AG04450 (cell line): ENCODE measurements at regions not wholly inside any gene's neighbourhood (a gene's known extent, or its start where the extent isn't known, plus 50 kb on each side); places are given as distances from the start of the nearest gene placed in this dataset.

Experiments
- CTCF ChIA-PET: fragments of 300-600, 350-600 bp; formaldehyde crosslinking; extraction: SDS; loops from one replicate; lab custom pipeline; 2022; ENCODE audit warnings: antibody characterized with exemption, inconsistent platforms; lab: Charles Lee
- POLR2A ChIA-PET: fragments of 350-600 bp; formaldehyde crosslinking; extraction: SDS; loops from one replicate; lab custom pipeline; 2021; ENCODE audit warnings: antibody characterized with exemption, inconsistent platforms; lab: Yijun Ruan, JAX
- DNase-seq: peaks from one replicate; pipeline ENCODE4 v3.0.0-alpha.2; 2011; ENCODE audit warnings: low read depth, low spot score
- H3K27ac ChIP-seq: one replicate; pipeline ENCODE4 v1.5.1; 2012; ENCODE audit warnings: low read depth, low read length, control low read depth
- H3K27me3 ChIP-seq: one replicate; pipeline ENCODE4 v1.6.0; 2012; ENCODE audit warnings: low read length; ENCODE audit not compliant: control insufficient read depth, insufficient read depth
- H3K4me3 ChIP-seq: 2 replicates; pipeline ENCODE4 v1.5.1; 2011; ENCODE audit warnings: mild to moderate bottlenecking, low read depth, low read length, control low read depth
- H3K9me3 ChIP-seq: 2 replicates; pipeline ENCODE4 v1.5.1; 2012; ENCODE audit warnings: low read length; ENCODE audit not compliant: control insufficient read depth, insufficient read depth
- CTCF ChIP-seq: IDR thresholded peaks from 2 replicates; pipeline ENCODE4 v1.5.1; 2011; ENCODE audit warnings: low read depth, low read length, control low read depth, inconsistent platforms

DNA sequence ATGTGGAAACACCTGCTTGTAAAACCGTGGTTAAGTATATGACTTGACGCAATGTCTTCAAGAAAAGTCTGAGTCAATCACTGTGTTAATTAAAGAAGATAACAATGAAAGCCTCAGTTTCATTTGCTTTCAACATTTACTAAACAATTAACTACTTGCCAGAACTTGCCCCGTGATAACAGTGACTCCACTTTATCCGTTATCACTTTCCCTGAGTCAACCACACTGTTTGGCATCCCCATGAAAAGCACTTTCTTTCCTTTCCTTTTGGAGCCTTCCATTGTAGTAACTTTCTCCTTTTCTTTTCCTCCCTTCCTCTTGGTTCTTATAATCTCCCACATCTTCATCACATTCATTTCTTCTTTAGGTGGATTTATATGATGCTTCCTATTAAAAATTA lies 435.1 kb upstream of the GOT2 start:
- POLR2A ChIA-PET = no interaction called here
- Histone ChIP-seq H3K9me3 (peaks cover 2% of the 10 kb centered on the region; the same call in 1 of the 2 replicates), H3K27me3 (no peaks in the 10 kb centered on the region), H3K4me3 (no peak overlapping the region), H3K27ac (no peak overlapping the region)
- TF ChIP-seq CTCF = no peak
- CTCF ChIA-PET = no interaction called here
- no peak for DNase-seq

GRCh38 chr16:59168461-59169114 lies 434.5 kb upstream of the GOT2 start:
- Histone ChIP-seq H3K27me3 (no peaks in the 10 kb centered on the region), H3K4me3 (no peak overlapping the region), H3K9me3 (peaks cover 2% of the 10 kb centered on the region; the same call in 1 of the 2 replicates), H3K27ac (no peak overlapping the region)
- POLR2A ChIA-PET = no interaction called here
- no peak for DNase-seq
- no peak for TF ChIP-seq CTCF
- CTCF ChIA-PET = no interaction called here

DNA sequence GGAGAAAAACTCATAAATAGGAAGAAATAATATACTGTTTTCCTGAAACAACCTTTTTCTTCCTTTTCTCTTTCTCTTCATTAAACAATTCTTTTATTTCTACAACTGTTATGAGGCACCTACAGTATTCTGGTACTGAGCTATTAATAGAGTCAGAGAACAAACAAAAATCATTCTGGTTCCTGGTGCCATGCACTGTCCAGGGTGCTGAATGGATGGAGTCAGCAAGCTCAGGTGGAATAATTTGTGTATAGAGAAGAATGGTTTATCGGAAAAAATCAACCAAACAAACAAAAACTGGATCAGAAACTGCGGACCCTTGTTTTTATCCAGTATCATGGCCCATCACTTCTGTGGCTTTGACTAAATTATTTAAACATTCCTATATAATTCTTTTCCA lies 430.3 kb upstream of the GOT2 start:
- Histone ChIP-seq H3K27me3 (no peaks in the 10 kb centered on the region), H3K27ac (no peak overlapping the region), H3K4me3 (no peak overlapping the region), H3K9me3 (peaks cover 9% of the 10 kb centered on the region; the same call in 1 of the 2 replicates)
- no peak for DNase-seq
- CTCF ChIA-PET = no interaction called here
- POLR2A ChIA-PET = no interaction called here
- no peak for TF ChIP-seq CTCF

DNA sequence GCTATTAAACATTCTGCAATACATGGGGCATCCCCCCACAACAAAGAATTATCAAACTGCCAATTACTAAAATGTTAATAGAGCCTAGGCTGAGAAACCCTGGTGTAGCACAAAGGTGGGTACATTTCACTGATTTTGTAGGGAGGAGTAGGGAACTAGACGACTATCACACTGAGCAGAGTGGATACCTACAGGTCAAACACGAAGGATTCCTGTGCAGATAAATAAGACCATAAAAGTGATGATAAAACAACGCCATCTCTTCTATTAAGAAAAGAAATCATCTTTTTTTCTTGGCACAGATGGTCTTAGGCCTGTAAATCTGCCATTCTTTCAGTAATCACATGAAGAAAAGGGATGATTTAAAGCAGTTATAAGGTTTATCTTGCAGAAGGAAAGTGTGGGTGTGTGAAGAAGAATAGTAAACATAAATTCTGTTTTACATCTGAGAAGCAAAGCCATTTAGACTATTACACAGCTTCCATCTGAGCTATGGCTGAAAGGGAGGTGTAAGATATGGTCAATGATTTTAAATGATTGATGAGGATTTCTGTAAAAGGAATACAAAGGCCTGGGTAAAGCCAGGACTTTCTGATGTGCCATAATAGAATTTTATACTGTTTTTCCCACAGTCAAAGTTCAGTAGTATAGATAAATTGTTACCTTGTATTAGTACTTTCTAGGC lies 429.4 kb upstream of the GOT2 start:
- DNase-seq = no peak
- no peaks in the 10 kb centered on the region for H3K27me3 ChIP-seq
- ChIA-PET POLR2A (no interaction called here), CTCF (no interaction called here)
- no peak for TF ChIP-seq CTCF
- peaks cover 9% of the 10 kb centered on the region; the same call in 1 of the 2 replicates for H3K9me3 ChIP-seq
- H3K27ac ChIP-seq = no peak overlapping the region
- H3K4me3 ChIP-seq = no peak overlapping the region

GRCh38 chr16:59161679-59162078 lies 427.6 kb upstream of the GOT2 start:
- Histone ChIP-seq H3K27me3 (no peaks in the 10 kb centered on the region), H3K4me3 (no peak overlapping the region), H3K9me3 (peaks cover 9% of the 10 kb centered on the region; the same call in 1 of the 2 replicates), H3K27ac (no peak overlapping the region)
- DNase-seq = no peak
- no peak for TF ChIP-seq CTCF
- CTCF ChIA-PET = no interaction called here
- POLR2A ChIA-PET = no interaction called here
